NT2/D1 (cell line): ENCODE measurements at regions not wholly inside any gene's neighbourhood (a gene's known extent, or its start where the extent isn't known, plus 50 kb on each side); places are given as distances from the start of the nearest gene placed in this dataset.

ENCODE experiments used
- YY1 ChIP-seq: IDR thresholded peaks from 2 replicates; pipeline ENCODE4 v1.6.1; 2011; ENCODE audit not compliant: insufficient read length, insufficient read depth
- ZNF274 ChIP-seq: IDR thresholded peaks from 2 replicates; pipeline ENCODE4 v1.6.1; 2011; ENCODE audit warnings: mild to moderate bottlenecking, low read depth, low read length

DNA sequence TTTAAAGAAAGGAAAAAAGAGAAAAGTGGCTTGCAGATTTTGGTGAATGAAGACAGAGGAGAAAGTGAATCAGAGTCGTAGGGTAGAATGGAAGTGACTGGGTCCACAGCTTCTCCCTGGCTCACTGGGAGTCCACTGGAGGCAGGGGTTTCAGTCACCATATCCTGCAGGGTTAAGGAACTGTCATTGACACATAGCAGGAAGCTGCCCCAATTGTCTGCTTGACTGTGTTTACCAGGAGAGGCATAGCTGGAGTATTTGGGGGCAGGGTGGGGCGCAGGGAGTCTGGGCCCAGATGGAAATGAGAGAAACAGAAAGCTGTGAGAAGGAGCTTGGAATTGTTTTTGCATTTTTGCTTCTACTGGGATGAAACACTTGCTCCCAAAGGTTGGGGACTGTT lies 228.8 kb upstream of the CSF3R start:
- no peak for TF ChIP-seq YY1
- TF ChIP-seq ZNF274, result no peak
